ENCODE measurements at regions not wholly inside any gene's neighbourhood (a gene's known extent, or its start where the extent isn't known, plus 50 kb on each side); places are given as distances from the start of the nearest gene placed in this dataset.

DNA sequence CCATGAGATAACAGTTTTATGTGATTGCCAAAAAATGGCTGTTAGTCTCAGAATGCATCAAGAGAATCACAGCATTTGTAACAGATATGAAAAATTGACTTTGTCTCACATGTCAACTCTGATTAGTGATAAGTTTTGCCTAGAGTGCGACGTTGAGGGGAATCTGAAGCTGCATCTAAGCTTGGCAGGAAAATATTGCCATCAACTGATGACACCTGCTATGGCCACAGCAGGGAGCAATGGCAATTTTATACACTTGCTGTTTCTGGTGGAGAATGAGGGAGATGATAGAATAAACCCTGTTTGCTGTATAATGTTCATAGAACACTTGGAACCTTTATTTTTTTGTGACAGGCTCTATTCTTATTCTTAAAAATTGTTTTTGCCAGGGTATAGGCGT is 205.4 kb upstream of the GNPDA2 start:
- intact Hi-C loops (cut with DNase I) = no loop called here

DNA sequence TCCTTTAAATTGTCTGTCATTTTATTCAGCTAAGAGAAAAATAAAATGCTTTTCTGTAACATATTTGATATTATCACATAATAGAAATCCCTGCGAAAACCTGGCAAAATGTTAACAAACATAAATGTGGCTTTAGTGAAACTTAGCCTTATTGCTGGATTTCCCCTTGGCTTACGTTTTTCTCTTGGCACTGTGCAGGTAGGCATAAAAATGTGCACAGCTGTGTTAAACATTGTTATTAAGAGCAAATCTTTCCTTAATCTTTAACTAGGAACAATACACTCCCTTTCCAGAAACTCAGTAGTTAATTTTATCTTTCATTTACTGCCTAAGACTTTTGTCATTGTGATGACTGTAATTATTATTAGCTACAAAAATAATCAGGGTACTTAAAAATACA is 202.4 kb upstream of the GNPDA2 start:
- DNase-seq = no peak
- intact Hi-C loops (cut with DNase I) = no loop called here

More for the DNA sequence above, 205.4 kb upstream of the GNPDA2 start:
- no peak for DNase-seq

DNA sequence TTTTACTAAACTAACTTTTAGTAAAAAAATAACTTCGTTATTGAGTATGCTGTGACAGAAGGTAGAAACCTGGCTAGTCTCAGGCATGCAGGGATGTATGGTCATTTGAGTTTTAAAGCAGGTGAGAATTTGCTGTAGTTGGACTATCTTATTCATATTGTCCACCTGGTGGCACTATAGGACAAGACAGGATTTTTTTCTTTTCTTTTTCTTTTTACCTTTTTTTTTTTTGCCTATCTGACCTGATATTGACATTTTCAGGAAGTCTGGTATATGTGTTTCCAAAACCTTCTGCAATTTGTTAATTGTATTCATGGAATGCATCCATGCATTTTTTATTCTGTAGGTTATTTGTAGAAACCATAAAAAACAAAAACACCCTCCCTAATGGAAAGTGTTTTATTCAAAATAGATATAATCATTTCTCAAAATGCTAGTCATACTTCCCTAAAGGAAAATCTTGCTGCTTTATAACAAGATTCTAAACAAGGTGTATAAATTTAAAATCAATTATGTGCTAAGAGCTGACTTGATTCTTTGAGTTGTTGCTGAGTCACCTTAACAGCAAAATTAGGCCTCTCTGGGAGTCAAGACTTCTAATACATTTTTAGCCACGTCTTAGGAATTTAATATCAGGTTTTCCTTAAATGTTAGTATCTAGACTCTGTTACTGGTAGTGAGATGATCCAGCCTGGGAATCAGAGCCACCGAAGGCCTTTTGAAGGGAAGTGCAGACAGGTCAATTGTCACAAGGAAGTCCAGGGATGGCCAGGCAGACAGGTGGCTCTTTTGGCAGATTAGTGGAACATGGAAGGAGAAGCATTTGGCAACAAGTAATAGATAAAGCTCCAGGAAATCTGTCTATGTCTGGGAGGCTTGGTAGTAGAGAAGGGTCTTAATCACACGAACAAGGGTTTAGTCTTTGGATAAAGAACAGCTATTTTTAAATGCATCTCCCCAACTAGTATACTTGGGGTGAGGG is 201.3 kb upstream of the GNPDA2 start:
- intact Hi-C loops (cut with DNase I) = no loop called here

DNA sequence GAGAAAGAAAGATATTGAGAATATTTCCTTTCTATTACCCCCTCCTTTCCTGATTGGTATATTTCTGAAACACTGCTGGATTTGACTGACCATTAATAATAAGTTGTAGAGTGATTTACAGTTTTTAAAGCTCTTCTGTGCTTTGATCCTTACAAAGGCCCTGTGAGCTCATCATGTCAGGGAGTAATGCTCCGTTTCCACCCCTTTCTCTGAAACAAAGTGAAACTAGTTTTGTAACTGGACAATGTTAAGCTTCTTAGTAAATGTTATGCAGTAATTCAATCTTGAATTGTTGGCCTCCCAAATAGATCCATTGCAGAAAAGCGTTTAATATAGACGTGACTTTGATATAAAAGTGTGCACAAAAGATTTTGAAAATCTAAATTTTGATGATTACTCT is 190.1 kb upstream of the GNPDA2 start:
- intact Hi-C loops (cut with DNase I) = no loop called here

More for the DNA sequence above, 201.3 kb upstream of the GNPDA2 start:
- peak in 2 of 42 donors; percentile 1 to 2 for DNase-seq

DNA sequence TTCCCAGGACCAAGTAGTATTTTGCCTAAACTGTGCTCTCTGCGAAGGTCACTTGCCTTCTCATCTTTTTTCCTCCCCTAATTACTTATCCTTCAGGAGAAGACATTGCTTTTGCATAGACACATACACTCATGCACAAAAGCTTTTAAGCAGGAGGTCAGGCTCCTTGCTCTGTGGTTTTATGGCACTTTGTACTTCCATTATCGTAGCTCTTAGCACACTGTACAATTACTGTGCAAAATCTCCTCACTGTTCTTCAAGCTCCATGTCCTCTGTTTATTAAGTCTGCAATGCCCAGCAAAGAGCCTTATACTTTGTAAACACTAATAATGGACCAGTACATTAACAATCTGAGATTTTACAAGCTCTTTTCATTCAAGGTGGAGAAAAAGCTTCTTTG is 188.4 kb upstream of the GNPDA2 start:
- intact Hi-C loops (cut with DNase I) = no loop called here
- DNase-seq = no peak

More for the DNA sequence above, 190.1 kb upstream of the GNPDA2 start:
- DNase-seq = no peak

DNA sequence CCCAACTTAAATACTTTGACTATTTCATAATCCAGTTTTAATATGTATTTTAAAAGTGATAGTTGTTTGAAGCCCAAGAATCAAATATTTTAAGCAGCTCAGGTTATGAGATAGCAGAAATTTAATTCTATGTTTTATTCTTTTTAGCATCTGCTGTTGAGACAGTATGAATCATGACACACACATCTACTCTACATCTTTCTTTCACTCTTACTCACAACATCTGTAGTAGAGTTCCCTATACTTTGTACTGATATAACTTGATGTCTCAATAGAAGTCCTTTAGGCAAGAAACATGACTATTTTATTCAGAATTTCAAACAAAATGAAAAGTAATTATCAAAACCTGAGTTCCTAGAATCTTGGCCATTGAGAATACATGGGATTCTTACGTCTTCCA is 187.9 kb upstream of the GNPDA2 start:
- no peak for DNase-seq
- intact Hi-C loops (cut with DNase I) = no loop called here

DNA sequence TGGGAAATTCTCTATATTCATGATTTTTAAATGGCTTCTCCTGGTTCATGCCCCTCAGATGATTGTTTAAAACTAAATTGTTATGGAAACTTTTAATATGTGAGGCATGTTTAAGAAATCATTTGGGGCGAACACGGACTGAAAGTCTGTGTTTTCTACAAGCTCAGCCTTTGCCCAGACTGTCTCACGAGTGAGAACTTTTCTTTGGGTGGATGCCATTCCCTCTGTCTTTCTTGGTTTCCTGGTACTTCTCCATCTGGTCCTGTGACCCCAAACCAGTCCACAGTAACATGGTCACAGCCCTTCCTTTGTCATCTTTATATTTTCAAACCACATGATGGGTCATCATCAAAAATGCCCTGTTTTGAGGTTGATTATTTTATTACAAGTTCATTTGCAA is 186.6 kb upstream of the GNPDA2 start:
- intact Hi-C loops (cut with DNase I) = no loop called here
- DNase-seq = no peak

DNA sequence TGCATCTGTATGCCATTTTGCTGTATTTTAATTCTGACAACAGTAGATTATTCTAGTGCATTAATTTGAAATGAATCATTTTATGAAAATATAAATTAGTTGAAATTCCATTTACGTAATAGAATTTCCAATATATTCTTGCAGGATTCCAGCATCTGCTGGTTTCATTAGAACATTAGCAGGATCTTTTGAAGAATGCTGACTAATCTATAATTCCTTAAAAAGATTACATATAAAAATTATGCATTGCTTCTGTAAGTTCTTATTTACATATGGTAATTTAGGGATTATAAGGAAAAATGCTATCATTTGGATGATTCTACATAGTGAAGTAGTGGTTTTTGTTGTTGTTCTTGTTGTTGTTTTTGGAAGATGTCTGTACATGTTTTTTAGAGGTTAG is 182.2 kb upstream of the GNPDA2 start:
- no peak for DNase-seq

DNA sequence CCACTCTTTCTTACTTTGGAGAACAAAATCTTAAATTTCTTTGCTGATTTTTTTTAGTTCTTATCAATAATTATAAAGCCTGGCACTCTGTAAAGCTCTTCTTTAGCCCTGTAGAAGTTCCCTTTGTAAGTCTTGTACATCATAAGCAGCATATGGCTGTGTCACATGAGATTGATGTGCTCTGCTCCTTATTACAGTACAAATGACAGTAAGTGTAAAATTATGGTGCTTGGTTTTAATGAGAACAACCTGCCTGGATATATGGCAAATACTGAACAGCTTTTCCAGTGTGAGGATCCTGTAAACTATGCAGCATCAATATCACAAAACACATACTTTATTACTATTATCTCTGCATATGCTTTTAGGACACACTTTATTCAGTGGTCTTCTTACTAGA is 145.9 kb upstream of the GNPDA2 start:
- intact Hi-C loops (cut with DNase I) = no loop called here
- no peak for DNase-seq

More for the DNA sequence above, 182.2 kb upstream of the GNPDA2 start:
- intact Hi-C loops (cut with DNase I) = no loop called here

DNA sequence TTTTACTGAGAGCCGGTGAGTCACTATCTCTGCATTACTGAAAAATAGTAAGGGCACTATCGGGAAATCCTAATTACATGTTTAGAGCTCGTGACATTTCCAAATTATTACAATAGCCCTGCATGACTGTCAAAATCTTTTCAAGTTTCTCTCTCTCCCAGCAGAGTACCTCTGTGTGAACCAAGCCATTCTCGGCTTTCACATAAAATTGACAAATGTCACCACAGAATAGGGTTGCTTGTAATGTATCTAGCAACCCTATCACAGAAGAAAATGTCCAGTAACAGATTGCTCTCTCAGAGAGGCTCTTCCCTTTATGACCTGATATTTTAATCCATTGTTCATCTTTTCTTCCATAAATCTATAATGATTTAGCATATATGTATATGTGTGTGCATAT is 144.8 kb upstream of the GNPDA2 start:
- DNase-seq = no peak
- intact Hi-C loops (cut with DNase I) = no loop called here

DNA sequence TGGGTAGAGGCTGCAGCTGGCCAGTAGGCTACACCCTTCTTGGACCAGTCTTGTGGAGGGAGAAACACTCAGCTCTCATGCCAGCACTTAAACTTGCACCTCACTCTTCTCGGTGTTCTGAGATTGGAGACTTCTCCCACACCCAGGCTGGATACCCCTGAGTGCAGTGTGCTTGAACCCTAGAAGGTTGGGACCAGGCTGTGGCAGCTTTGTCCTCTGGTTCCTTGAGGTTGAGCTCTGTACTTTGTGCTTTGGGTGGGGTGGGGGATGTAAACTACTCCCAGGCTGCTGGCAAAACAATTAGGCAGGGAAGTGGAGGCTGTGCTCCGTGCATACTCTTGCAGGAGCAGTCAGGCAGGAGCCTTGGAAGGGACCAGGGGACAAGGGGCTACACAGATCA is 143.6 kb upstream of the GNPDA2 start:
- no peak for DNase-seq
- intact Hi-C loops (cut with DNase I) = no loop called here

DNA sequence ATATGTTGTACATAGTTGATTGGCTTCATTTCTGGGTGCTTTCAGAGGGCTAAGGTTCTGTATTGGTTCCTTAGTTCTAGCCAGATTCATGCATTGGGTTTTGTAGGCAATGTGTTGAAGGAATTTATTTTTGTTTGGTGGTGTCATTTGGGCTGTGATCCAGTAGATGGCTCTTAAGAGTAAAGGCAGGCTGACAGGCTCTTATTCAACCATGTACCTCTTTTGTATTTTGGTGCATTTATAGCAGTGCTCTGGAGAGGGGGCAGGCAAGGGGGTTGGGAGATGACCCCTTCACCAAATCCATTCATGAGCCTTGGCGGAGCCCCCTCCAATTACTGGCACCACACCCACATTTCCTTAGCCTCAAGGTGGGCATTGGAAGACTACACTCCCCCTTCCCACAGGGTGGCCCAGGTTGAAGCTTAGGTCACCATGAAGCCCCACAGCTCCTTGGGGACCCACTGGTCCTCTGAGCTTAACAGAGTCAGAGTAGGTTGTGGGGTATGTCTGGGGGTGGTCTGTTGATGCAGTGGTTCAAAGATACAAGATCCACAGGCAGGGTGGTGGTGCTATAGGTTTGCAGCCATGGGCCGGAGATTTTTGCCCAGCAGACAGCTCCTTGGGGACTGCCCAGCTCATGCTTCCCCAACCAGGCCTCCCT is 143.0 kb upstream of the GNPDA2 start:
- no peak for DNase-seq
- intact Hi-C loops (cut with DNase I) = no loop called here

DNA sequence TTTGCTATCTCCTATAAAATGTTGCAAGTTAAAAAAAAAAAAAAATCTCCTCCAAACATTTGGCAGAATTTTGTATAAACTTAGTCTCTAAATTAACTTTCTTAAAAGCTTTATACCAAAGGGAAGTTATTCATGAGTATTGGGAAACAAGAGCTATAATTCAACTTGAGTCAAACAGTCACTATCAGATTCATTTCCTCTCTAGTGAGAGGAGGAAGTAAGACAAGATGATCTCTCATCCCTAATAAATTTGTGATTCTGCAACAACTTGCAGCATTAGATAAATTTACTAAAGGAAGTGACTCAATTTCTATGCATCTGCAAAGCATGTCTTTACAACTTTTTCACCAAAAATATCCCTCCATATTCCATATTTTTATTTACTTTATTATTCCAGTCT is 135.4 kb upstream of the GNPDA2 start:
- DNase-seq = no peak
- intact Hi-C loops (cut with DNase I) = no loop called here

DNA sequence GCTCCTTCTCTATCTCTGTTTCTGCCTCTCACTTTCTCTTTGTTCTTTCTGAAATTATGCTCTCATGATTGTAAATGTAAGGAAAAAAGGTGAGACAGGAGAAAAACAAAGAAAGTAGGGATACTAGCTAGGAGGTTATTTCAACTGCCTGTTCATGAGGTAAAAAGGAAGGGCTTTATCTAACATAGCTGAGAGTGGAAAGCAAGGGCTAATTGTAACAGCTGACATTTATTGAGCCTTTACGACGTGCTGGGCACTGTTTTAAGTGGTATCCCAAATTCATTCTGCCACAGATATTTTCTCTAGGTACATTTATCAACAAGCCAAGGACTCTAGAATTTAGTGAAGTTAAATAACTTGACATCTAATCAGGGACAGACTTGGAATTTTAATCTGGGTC is 133.1 kb upstream of the GNPDA2 start:
- DNase-seq = no peak
- intact Hi-C loops (cut with DNase I) = no loop called here

DNA sequence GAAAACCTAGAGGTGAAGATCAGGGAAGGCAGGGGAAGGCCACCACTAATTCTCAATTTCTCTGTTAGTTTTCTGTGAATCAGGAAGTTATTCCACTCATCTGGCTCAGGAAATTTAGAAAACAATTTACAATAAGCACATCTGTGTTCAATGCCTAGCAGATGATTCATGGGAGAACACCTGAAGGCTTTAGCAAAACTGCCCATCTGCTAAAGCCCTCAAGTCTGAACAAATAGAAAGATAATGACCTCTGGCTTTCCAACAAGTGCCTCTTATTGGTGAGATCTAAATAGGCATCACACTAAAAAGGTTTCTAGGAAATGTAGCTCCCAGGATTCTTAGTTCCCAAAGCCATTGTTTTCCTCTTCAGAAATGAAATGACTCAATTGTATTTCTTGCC is 122.1 kb upstream of the GNPDA2 start:
- intact Hi-C loops (cut with DNase I) = no loop called here
- no peak for DNase-seq

DNA sequence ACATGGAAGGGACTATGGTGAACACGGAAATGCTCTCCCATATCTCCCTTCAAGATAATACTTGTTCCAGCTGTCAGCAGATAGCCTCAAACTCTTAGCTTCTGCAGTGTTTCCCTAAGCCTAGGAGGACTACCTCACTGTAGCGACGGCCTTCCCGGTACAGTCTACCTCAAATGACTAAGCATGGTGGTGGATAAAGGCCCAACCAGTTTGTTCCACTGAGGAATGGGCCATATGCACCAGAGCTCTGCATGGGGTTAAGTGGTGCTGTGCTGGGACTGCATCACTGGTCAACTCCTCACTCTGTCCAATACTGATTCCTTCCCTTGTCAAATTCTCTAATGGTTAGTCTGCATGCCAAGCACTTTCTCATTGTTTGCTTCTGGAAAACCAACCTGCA is 119.6 kb upstream of the GNPDA2 start:
- intact Hi-C loops (cut with DNase I) = no loop called here
- DNase-seq = no peak

DNA sequence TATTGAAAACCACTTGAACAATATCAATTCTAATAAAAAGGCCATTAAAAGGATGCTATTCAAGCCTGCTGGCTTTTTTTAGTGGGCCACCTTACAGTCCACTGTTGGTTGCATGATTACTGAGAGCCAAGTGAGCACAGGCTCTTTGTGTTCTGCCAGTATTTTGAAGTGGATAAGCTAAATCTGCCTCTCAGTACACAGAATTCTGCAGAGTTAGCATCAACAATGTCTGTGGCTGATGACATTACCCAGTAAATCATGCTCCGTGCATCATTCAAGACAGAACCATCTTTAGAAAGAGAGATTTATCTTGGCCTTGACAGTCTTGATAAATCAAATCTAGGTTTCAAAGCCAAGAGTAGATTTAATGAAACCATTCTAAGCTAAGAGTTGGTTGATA is 119.0 kb upstream of the GNPDA2 start:
- intact Hi-C loops (cut with DNase I) = no loop called here
- no peak for DNase-seq

DNA sequence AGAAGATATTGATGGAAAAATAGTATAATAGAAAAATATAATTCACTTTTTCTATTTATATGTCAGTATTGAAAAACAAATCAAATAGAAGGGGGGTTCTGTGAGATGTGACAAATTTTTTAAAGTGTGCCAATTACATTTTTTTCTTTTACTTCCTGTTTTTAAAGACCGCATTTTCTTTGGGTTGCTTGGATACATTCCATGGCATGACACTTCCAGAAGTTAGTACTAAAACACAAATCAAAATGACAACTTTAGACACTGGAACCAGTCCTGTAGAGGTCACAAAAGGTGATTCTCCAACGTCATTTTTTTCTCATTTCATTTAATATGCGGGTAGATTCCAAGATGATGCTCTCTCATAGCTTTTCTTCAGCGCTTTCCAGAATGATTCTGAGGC is 116.2 kb upstream of the GNPDA2 start:
- intact Hi-C loops (cut with DNase I) = no loop called here
- DNase-seq = no peak

DNA sequence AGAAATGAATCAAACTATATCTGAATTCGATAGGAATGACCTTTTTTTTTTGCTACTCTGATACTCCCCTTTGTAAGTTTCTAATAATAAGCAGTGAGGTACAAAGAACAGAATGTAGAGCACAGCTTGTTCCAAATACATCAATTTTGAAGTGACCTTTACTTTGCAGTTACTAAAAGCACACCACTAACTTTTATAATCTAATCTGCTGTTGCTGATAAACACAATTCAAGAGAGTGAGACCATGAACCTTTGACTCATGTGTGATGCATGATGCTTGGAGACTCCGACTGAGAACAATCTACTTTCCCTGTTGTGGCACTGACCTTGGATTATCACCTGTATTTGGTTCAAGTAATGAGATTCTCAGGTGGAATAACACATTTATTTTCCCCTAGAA is 91.6 kb upstream of the GNPDA2 start:
- intact Hi-C loops (cut with DNase I) = no loop called here
- no peak for DNase-seq

DNA sequence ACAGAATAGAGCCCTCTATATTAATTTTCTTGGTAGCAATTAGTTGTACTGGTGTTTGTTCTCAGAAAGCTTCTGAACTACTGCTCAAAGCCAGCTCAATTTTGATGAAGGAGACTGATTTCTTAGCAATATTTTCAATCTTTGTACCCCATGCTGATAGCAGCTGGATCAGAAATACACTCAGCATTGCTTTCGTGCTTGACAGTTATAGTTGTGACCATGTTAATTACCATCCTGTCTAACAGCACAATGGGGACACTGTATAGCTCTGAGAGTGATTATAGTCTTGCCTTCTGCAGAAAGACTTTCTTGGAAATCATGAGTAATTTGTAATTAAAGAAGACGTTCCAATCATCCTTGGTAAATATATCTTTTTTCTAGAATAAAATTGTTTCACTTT is 79.7 kb upstream of the GNPDA2 start:
- DNase-seq = no peak
- intact Hi-C loops (cut with DNase I) = no loop called here

DNA sequence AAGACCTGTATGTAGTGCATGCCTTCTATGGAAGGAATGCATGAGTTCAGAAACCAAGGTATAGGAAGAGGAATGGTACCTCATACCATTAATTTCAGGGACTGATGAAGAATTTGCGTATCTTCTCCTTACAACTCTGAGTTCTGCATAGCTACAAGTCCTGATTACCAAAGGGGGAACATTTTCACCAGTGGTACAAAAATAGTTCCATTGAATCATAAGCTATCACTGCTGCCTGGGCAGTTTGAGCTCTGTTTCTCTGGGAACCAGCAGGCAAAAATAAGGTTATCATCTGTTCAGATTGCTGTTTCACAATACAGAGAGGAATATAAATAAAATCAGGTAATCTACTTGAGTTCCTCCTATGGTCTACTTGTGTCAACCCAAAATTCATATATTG is 77.9 kb upstream of the GNPDA2 start:
- intact Hi-C loops (cut with DNase I) = no loop called here
- DNase-seq = no peak

Data from head of caudate nucleus (tissue), 42 donors.